Mesendoderm (in vitro differentiated cells): ENCODE measurements at regions not wholly inside any gene's neighbourhood (a gene's known extent, or its start where the extent isn't known, plus 50 kb on each side); places are given as distances from the start of the nearest gene placed in this dataset.

Source experiments
- DNase-seq: peaks from one replicate; pipeline ENCODE4 v3.0.0; 2013
- H2AK5ac ChIP-seq: 2 replicates; pipeline ENCODE4 v1.6.1; 2013; ENCODE audit warnings: low read length, inconsistent platforms
- H2BK120ac ChIP-seq: 2 replicates; pipeline ENCODE4 v1.6.1; 2013; ENCODE audit warnings: low read depth, mild to moderate bottlenecking, low read length, moderate library complexity, mixed read lengths
- H2BK15ac ChIP-seq: replicated peaks from 2 replicates; pipeline ENCODE4 v1.6.1; 2013; ENCODE audit warnings: low read depth, mild to moderate bottlenecking, moderate library complexity
- H2BK5ac ChIP-seq: 2 replicates; pipeline ENCODE4 v1.6.1; 2013; ENCODE audit warnings: low read length, inconsistent platforms
- H3K18ac ChIP-seq: 2 replicates; pipeline ENCODE4 v1.6.1; 2013; ENCODE audit warnings: mild to moderate bottlenecking, low read length, mixed read lengths
- H3K23ac ChIP-seq: one replicate; pipeline ENCODE4 v1.6.1; 2013; ENCODE audit warnings: low read length
- H3K27ac ChIP-seq: 2 replicates; pipeline ENCODE4 v1.5.1; 2013; ENCODE audit warnings: low read depth, mild to moderate bottlenecking, inconsistent platforms, low read length, moderate library complexity
- H3K27me3 ChIP-seq: 2 replicates; pipeline ENCODE4 v1.6.1; 2013; ENCODE audit warnings: low read length, control low read depth, mild to moderate bottlenecking, inconsistent platforms; ENCODE audit not compliant: insufficient read depth, poor library complexity
- H3K36me3 ChIP-seq: 2 replicates; pipeline ENCODE4 v1.6.1; 2013; ENCODE audit warnings: low read length, inconsistent platforms; ENCODE audit not compliant: control insufficient read depth, insufficient read depth
- H3K4ac ChIP-seq: one replicate; pipeline ENCODE4 v1.6.1; 2013; ENCODE audit warnings: low read depth, mild to moderate bottlenecking, low read length, moderate library complexity
- H3K4me1 ChIP-seq: 2 replicates; pipeline ENCODE4 v1.6.1; 2013; ENCODE audit warnings: low read depth, low read length, inconsistent platforms; ENCODE audit not compliant: control insufficient read depth
- H3K4me2 ChIP-seq: 2 replicates; pipeline ENCODE4 v1.6.1; 2013; ENCODE audit warnings: low read length
- H3K4me3 ChIP-seq: 2 replicates; pipeline ENCODE4 v1.5.1; 2013; ENCODE audit warnings: mild to moderate bottlenecking, low read length
- H3K56ac ChIP-seq: one replicate; pipeline ENCODE4 v1.6.1; 2013; ENCODE audit warnings: low read length
- H3K79me1 ChIP-seq: 2 replicates; pipeline ENCODE4 v1.6.1; 2013; ENCODE audit warnings: low read length, inconsistent platforms
- H3K79me2 ChIP-seq: 2 replicates; pipeline ENCODE4 v1.6.1; 2013; ENCODE audit warnings: mild to moderate bottlenecking, low read length; ENCODE audit not compliant: control insufficient read depth, insufficient read depth
- H3K9ac ChIP-seq: 2 replicates; pipeline ENCODE4 v1.6.1; 2013; ENCODE audit warnings: low read length, inconsistent platforms
- H4K5ac ChIP-seq: one replicate; pipeline ENCODE4 v1.6.1; 2013; ENCODE audit warnings: low read length
- H4K8ac ChIP-seq: one replicate; pipeline ENCODE4 v1.6.1; 2013; ENCODE audit warnings: low read depth, mild to moderate bottlenecking, control low read depth, low read length, moderate library complexity
- WGBS: extraction: QIAGEN DNeasy Blood & Tissue Kit; methylation state at CpG from one replicate; pipeline ENCODE4 v1.1.7; 2013; ENCODE audit warnings: low lambda C conversion rate, missing lambda C conversion rate; ENCODE audit not compliant: insufficient coverage; ENCODE audit errors: extremely low coverage; 5-methylcytosine and 5-hydroxymethylcytosine counted together

GRCh38 chrX:3550871-3551270 is 162.6 kb downstream of the PRKX start:
- H4K8ac ChIP-seq: no peak overlapping the region
- WGBS: no CpG with 5 or more reads among the region's 4 CpGs
- no peak overlapping the region for H4K5ac ChIP-seq
- no peak overlapping the region for H3K27ac ChIP-seq
- H3K23ac ChIP-seq: no peak overlapping the region
- no peak overlapping the region for H3K4me3 ChIP-seq
- no peaks in the 10 kb centered on the region for H3K79me1 ChIP-seq
- no peak overlapping the region for H2BK5ac ChIP-seq
- no peaks in the 10 kb centered on the region for H3K4me1 ChIP-seq
- no peak overlapping the region for H3K18ac ChIP-seq
- H2BK15ac ChIP-seq: no peak overlapping the region
- no peak overlapping the region for H3K4ac ChIP-seq
- no peak for DNase-seq
- H3K27me3 ChIP-seq: no peaks in the 10 kb centered on the region
- no peak overlapping the region for H2BK120ac ChIP-seq
- H3K79me2 ChIP-seq: no peaks in the 10 kb centered on the region
- no peak overlapping the region for H3K9ac ChIP-seq
- no peak overlapping the region for H2AK5ac ChIP-seq
- H3K56ac ChIP-seq: no peak overlapping the region
- H3K4me2 ChIP-seq: no peak overlapping the region
- no peaks in the 10 kb centered on the region for H3K36me3 ChIP-seq

- Histone ChIP-seq H3K4me1 (no peaks in the 10 kb centered on the region), H4K5ac (no peak overlapping the region), H3K27me3 (no peaks in the 10 kb centered on the region), H2BK120ac (no peak overlapping the region), H3K23ac (no peak overlapping the region), H3K4me2 (no peak overlapping the region), H3K9ac (no peak overlapping the region), H2BK15ac (no peak overlapping the region), H3K79me1 (no peaks in the 10 kb centered on the region), H3K27ac (no peak overlapping the region), H2AK5ac (no peak overlapping the region), H3K4ac (no peak overlapping the region), H2BK5ac (no peak overlapping the region), H3K36me3 (no peaks in the 10 kb centered on the region), H3K79me2 (no peaks in the 10 kb centered on the region), H3K56ac (no peak overlapping the region), H3K4me3 (no peak overlapping the region), H4K8ac (no peak overlapping the region), H3K18ac (no peak overlapping the region)
- no CpG with 5 or more reads among the region's 8 CpGs for WGBS
- peak; percentile 55 for DNase-seq
Measured at GRCh38 chrX:3550160-3550751, 163.2 kb downstream of the PRKX start.

- H2AK5ac ChIP-seq: no peak overlapping the region
- no peak overlapping the region for H2BK5ac ChIP-seq
- H3K18ac ChIP-seq: no peak overlapping the region
- H3K36me3 ChIP-seq: no peaks in the 10 kb centered on the region
- H4K5ac ChIP-seq: no peak overlapping the region
- H3K27ac ChIP-seq: no peak overlapping the region
- H3K79me2 ChIP-seq: no peaks in the 10 kb centered on the region
- no peak overlapping the region for H2BK15ac ChIP-seq
- WGBS: no CpG with 5 or more reads among the region's 13 CpGs
- H4K8ac ChIP-seq: no peak overlapping the region
- H3K56ac ChIP-seq: no peak overlapping the region
- no peak overlapping the region for H3K4me2 ChIP-seq
- no peak overlapping the region for H3K23ac ChIP-seq
- H3K27me3 ChIP-seq: no peaks in the 10 kb centered on the region
- H2BK120ac ChIP-seq: no peak overlapping the region
- no peaks in the 10 kb centered on the region for H3K79me1 ChIP-seq
- H3K4me1 ChIP-seq: no peaks in the 10 kb centered on the region
- DNase-seq: no peak
- H3K4me3 ChIP-seq: no peak overlapping the region
- H3K9ac ChIP-seq: no peak overlapping the region
- H3K4ac ChIP-seq: no peak overlapping the region
Measured at GRCh38 chrX:3549411-3549911, 164.0 kb downstream of the PRKX start.

DNA sequence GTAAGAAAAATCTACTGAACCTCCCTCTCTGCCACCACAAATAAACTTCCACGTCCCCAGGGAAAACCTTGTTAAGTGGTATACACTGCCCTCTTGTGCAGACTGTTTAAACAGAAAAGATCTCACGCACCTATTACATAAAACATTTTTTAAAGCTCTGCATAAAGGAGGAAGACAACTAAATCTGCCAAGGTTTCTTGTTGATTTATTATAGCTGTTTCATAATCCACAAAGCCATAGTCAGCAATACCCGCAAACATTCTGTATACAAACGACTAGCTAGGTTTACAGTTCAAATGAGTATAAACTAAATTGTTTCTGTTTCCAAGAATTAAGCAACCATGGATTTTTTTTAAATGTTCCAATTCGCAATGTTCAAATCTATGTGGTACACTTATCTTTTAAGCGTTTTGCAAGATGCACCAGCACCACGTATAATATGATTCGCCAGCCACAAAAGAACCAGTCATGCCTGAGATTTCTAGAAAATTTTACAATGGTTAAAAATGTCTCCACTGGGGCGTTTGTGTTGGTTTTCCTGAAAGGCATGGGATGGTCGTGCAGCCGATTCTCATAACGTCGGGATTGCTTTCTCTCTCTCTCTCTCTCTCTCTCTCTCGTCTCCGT is 164.6 kb downstream of the PRKX start:
- WGBS: no CpG with 5 or more reads among the region's 15 CpGs
- no peak overlapping the region for H4K5ac ChIP-seq
- H3K27me3 ChIP-seq: no peaks in the 10 kb centered on the region

GRCh38 chrX:3545901-3546300 is 167.5 kb downstream of the PRKX start:
- no peaks in the 10 kb centered on the region for H3K79me1 ChIP-seq
- no peak overlapping the region for H3K18ac ChIP-seq
- no peaks in the 10 kb centered on the region for H3K36me3 ChIP-seq
- WGBS: no CpG with 5 or more reads among the region's 5 CpGs
- H3K56ac ChIP-seq: no peak overlapping the region
- no peaks in the 10 kb centered on the region for H3K79me2 ChIP-seq
- no peak overlapping the region for H3K23ac ChIP-seq
- no peak overlapping the region for H3K4ac ChIP-seq
- DNase-seq: no peak
- H3K4me2 ChIP-seq: no peak overlapping the region
- H3K9ac ChIP-seq: no peak overlapping the region
- no peak overlapping the region for H2BK120ac ChIP-seq
- no peak overlapping the region for H2AK5ac ChIP-seq
- H2BK15ac ChIP-seq: no peak overlapping the region
- H4K5ac ChIP-seq: no peak overlapping the region
- H3K4me1 ChIP-seq: no peaks in the 10 kb centered on the region
- H3K4me3 ChIP-seq: no peak overlapping the region
- no peak overlapping the region for H3K27ac ChIP-seq
- no peak overlapping the region for H4K8ac ChIP-seq
- no peak overlapping the region for H2BK5ac ChIP-seq
- H3K27me3 ChIP-seq: no peaks in the 10 kb centered on the region

More for the DNA sequence above, 164.6 kb downstream of the PRKX start:
- Histone ChIP-seq H3K27ac (no peak overlapping the region), H3K56ac (no peak overlapping the region), H3K79me2 (no peaks in the 10 kb centered on the region), H3K4me3 (no peak overlapping the region), H3K9ac (no peak overlapping the region), H3K4ac (no peak overlapping the region), H3K18ac (no peak overlapping the region), H3K4me1 (no peaks in the 10 kb centered on the region), H2BK15ac (no peak overlapping the region), H2BK120ac (no peak overlapping the region), H4K8ac (no peak overlapping the region), H3K4me2 (no peak overlapping the region), H2AK5ac (no peak overlapping the region), H2BK5ac (no peak overlapping the region), H3K36me3 (no peaks in the 10 kb centered on the region), H3K79me1 (no peaks in the 10 kb centered on the region), H3K23ac (no peak overlapping the region)
- peak; percentile 22 for DNase-seq

DNA sequence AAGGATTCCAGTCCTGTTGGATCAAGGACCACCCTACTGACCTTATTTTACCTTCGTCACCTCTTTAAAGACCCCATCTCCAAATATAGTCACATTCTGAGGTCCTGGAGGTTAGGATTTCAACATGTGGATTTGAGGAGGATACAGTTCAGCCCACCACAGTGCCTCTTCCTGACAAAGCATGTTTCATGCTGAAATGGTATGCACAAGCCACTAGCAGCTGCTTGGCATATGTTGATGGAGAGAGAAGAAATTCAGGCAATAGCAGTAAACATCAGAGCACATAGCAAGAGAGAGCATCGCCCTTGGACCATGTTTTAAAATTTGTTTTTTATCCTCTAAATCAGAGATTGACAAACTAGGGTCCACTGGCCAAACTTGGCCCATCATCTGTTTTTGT is 172.1 kb downstream of the PRKX start:
- Histone ChIP-seq H3K4me3 (no peak overlapping the region), H2AK5ac (no peak overlapping the region), H3K18ac (no peak overlapping the region), H3K79me2 (no peaks in the 10 kb centered on the region), H2BK5ac (no peak overlapping the region), H3K4ac (no peak overlapping the region), H3K36me3 (no peaks in the 10 kb centered on the region), H3K4me2 (no peak overlapping the region), H3K27ac (no peak overlapping the region), H2BK15ac (no peak overlapping the region), H4K8ac (no peak overlapping the region), H3K56ac (no peak overlapping the region), H3K79me1 (no peaks in the 10 kb centered on the region), H3K27me3 (no peaks in the 10 kb centered on the region), H3K23ac (no peak overlapping the region), H3K9ac (no peak overlapping the region), H2BK120ac (no peak overlapping the region), H4K5ac (no peak overlapping the region), H3K4me1 (no peaks in the 10 kb centered on the region)
- WGBS: no CpG with 5 or more reads among the region's 2 CpGs
- DNase-seq: no peak
